ENCODE measurements at regions not wholly inside any gene's neighbourhood (a gene's known extent, or its start where the extent isn't known, plus 50 kb on each side); places are given as distances from the start of the nearest gene placed in this dataset.
A peak's percentile ranks its signal among the peaks of the same experiment; 100 is the strongest.
"Not testable (repeated sequence)": the region's sequence is repeated elsewhere in the genome, so short reads cannot be mapped to it uniquely, and the experiment has no call there.

DNA sequence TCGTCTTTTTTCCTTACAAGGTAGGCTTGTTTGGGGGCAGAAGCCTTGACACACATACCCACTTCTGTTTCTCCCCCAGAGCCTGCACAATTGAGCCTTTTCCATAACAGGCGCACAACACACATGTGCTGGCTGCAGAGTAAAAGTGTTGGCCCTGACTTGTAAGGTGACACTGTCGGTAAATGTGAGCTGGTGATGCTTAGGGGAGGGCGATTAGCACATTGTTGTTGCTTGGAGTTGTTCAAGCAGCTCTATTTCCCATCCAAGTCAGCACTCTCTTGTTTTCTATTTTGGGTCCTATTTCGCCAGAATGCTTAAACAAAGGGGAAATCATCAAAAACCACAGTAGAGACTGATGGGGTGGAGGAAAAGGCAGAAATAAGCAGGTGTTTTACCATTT lies 51.9 kb upstream of the PTPRJ start:
- DNase-seq: no peak

- DNase-seq: no peak
Measured at GRCh38 chr11:47924184-47924691, 56.1 kb upstream of the PTPRJ start.

DNA sequence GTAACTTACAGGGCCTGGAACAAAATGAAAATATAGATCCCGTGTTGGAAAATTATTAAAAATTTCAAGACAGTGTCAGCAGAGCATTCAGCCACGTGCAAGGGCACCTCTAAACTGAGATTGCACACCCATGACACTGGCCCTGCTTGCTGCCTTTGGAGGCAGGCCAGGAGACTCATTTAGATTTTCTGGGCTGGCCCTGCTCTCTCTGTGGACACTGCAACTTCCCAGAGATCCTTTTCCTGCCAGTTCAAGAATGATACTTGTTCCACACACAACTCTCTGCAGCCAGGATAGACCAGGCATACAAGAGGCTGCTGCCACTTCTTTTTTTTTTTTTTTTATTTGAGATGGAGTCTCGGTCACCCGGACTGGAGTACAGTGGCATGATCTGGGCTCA lies 56.7 kb upstream of the PTPRJ start:
- no peak for DNase-seq

GRCh38 chr11:47921080-47921555 lies 59.2 kb upstream of the PTPRJ start:
- not testable (repeated sequence) for DNase-seq

DNA sequence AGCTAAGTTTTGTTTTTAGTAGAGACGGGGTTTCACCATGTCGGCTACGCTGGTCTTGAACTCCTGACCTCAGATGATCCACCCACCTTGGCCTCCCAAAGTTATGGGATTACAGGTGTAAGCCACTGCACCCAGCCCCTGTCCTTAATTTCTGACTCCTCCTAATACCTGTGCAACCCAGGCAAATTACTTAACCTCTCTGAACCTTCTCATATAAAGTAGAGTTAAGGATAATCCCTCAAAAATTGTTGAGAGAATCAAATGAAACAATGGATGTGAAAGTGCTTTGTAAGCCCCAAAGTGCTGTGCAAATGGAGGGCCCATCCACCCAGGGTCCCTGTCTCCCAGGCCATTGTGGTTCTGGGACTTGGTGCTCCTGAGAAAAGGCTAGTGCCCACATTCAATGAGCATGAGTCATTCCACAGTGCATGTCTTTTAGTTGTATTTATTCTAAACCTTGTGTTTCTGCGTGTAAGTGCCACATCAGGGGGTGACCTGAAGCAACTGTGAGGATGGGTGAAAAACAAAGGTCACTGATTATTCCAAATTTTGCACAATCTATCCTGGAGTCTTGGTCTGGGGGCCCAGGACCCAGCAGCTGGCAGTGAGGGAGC lies 61.4 kb upstream of the PTPRJ start:
- no peak for DNase-seq

- no peak for DNase-seq
Measured at GRCh38 chr11:47918370-47918690, 62.0 kb upstream of the PTPRJ start.

DNA sequence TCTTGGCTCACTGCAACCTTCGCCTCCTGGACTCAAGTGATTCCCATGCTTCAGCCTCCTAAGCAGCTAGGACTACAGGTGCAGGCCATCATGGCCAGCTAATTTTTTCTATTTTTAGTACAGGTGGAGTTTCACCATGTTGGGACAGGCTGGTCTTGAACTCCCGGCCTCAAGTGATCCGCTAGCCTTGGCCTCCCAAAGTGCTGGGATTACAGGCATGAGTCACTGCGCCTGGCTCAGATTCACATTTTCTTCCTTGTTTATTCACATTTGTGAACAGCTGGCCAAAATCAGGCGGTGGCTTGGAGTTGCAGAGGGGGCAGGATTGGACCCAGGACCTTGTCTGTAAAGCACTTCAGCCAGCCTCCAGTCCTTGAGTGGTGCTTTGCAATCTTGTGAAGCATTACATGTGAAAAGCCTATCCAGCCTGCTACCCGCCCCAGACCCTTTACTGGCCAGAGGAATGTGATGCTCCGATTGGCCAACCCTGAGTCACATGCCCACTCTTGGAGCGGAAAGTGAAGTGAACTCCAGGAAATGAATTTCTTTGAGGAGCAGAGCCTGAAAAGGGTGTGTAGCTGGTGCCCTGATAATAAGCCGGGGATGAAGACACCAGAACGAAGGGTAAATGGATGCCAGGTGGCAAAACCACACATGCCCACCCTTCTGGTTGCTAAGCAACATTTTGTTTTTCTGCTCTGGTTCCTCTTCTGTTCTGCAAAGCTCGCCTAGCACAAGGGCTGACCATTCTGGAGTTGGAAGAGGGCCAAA lies 62.6 kb upstream of the PTPRJ start:
- DNase-seq: peak; percentile 38

- DNase-seq: no peak
Measured at GRCh38 chr11:47916361-47916841, 64.0 kb upstream of the PTPRJ start.

GRCh38 chr11:47915783-47916182 lies 64.6 kb upstream of the PTPRJ start:
- DNase-seq: no peak

- no peak for DNase-seq
Measured at GRCh38 chr11:47915374-47915773, 65.0 kb upstream of the PTPRJ start.

GRCh38 chr11:47914743-47915142 lies 65.6 kb upstream of the PTPRJ start:
- no peak for DNase-seq

DNA sequence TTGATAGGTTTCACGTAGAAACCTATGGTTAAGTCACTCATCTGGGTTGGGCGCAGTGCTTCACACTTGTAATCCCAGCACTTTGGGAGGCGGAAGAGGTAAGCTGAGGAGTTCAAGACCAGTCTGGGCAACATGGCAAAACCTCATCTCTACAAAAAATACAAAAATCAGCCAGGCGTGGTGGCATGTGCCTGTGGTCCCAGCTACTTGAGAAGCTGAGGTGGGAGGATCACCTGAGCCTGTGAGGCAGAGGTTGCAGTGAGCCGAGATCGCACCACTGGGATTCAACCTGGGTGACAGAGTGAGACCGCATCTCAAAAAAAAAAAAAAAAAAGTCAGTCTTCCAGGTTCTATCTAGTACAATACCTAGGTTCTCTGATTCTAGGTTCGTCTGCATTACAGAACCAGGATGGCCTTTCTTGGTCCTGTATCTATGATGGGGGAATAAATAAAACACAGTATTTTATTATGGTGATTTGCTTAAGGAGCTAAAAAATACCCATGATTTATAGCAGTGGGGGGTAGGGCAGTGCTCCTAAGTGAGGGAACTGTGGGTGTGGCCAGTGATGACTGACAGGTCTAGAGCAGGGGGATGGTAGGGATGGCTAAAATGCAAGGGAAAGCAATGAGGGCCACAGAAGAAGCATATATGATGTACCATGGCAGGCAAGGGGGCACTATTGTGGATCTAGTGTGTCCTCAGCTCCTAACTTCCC lies 65.5 kb upstream of the NUP160 start:
- DNase-seq: no peak

GRCh38 chr11:47912843-47913437 lies 64.8 kb upstream of the NUP160 start:
- DNase-seq: no peak

- no peak for DNase-seq
Measured at GRCh38 chr11:47911149-47911548, 63.0 kb upstream of the NUP160 start.

DNA sequence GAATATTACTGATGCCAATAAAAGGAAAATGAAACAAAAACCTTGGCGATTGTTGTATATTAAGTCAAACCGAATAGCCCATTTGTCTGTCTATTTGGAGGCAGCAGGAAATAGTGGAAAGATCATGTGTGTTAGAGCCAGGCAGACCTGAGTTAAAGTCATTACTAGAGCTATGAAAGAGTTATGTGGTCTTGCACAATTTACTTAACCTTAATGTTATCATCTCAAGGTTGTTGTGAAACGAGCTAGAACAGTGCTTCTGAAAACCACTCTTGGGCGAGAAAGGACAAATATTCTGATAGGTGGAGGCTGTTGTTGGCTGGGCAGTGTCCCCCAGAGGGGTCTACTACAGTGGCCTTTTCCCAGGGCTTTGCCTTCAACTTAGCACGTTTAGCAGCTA lies 60.0 kb upstream of the NUP160 start:
- DNase-seq: no peak

GRCh38 chr11:47907499-47907898 lies 59.3 kb upstream of the NUP160 start:
- DNase-seq: no peak

DNA sequence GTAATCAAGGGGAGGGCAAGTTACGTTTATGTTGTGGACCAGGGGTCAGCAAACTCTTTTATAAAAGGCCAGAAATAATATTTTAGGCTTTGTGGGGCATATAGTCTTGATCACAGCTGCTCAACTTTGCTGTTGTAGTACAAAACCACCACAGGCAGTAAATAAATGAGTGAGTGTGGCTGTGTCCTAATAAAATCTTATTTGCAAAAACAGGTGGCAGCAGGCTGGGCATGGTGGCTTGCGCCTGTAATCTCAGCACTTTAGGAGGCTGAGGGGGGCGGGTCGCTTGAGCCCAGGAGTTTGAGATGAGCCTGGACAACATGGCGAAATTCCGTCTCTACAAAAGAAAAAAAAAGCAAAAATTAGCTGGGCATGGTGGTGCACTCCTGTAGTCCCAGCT lies 57.9 kb upstream of the NUP160 start:
- no peak for DNase-seq

- no peak for DNase-seq
Measured at GRCh38 chr11:47905358-47906059, 57.4 kb upstream of the NUP160 start.

GRCh38 chr11:47904808-47905207 lies 56.7 kb upstream of the NUP160 start:
- no peak for DNase-seq

GRCh38 chr11:47904048-47904447 lies 55.9 kb upstream of the NUP160 start:
- DNase-seq: no peak

GRCh38 chr11:47899801-47900200 lies 51.7 kb upstream of the NUP160 start:
- DNase-seq: no peak

Data from KG1 (cell line).